Activated B cell treated with CpG ODN at 0.5 μM for 24 hours (primary cell): ENCODE measurements at regions not wholly inside any gene's neighbourhood (a gene's known extent, or its start where the extent isn't known, plus 50 kb on each side); places are given as distances from the start of the nearest gene placed in this dataset.
"Not testable (repeated sequence)": the region's sequence is repeated elsewhere in the genome, so short reads cannot be mapped to it uniquely, and the experiment has no call there.

ENCODE experiments used
- ATAC-seq: fragments of 200-7000 bp; cut with Tn5 transposase; one replicate; pipeline ENCODE4 v1.10.0; 2021; ENCODE audit warnings: low read depth, mild to moderate bottlenecking, moderate library complexity
- CTCF ChIA-PET: fragments of 350-600 bp; sonication (Branson Sonifier 250); formaldehyde crosslinking; loops from one replicate; lab custom pipeline; 2021; ENCODE audit warnings: antibody characterized with exemption; lab: Charles Lee
- POLR2A ChIA-PET: fragments of 350-600 bp; sonication (Branson Sonifier 250); formaldehyde crosslinking; loops from one replicate; lab custom pipeline; 2021; ENCODE audit warnings: antibody characterized with exemption; lab: Charles Lee
- DNase-seq: peaks from one replicate; pipeline ENCODE4 v3.0.0; 2022
- H3K27ac Mint-ChIP-seq: one replicate; pipeline ENCODE4 v1.8.0; 2020; ENCODE audit warnings: mixed read lengths
- H3K27me3 Mint-ChIP-seq: one replicate; pipeline ENCODE4 v1.8.0; 2021; ENCODE audit warnings: mixed read lengths
- H3K36me3 Mint-ChIP-seq: one replicate; pipeline ENCODE4 v1.8.0; 2021; ENCODE audit warnings: low read depth, mixed read lengths
- H3K4me1 Mint-ChIP-seq: one replicate; pipeline ENCODE4 v1.8.0; 2021; ENCODE audit warnings: mixed read lengths
- H3K4me3 Mint-ChIP-seq: one replicate; pipeline ENCODE4 v1.8.0; 2020; ENCODE audit warnings: mild to moderate bottlenecking, mixed read lengths
- H3K9me3 Mint-ChIP-seq: one replicate; pipeline ENCODE4 v1.8.0; 2020; ENCODE audit warnings: mixed read lengths
- intact Hi-C: fragments of 100-400 bp; cut with micrococcal nuclease; formaldehyde crosslinking; loops from one replicate; pipeline ENCODE4 v1.15.1; 2024
- TF ChIP-seq, protein P1 (sequence below): fragments of 200-600 bp; IDR thresholded peaks from one replicate; pipeline ENCODE4 v1.8.0; 2022; ENCODE audit warnings: antibody characterized with exemption, mild to moderate bottlenecking

DNA sequence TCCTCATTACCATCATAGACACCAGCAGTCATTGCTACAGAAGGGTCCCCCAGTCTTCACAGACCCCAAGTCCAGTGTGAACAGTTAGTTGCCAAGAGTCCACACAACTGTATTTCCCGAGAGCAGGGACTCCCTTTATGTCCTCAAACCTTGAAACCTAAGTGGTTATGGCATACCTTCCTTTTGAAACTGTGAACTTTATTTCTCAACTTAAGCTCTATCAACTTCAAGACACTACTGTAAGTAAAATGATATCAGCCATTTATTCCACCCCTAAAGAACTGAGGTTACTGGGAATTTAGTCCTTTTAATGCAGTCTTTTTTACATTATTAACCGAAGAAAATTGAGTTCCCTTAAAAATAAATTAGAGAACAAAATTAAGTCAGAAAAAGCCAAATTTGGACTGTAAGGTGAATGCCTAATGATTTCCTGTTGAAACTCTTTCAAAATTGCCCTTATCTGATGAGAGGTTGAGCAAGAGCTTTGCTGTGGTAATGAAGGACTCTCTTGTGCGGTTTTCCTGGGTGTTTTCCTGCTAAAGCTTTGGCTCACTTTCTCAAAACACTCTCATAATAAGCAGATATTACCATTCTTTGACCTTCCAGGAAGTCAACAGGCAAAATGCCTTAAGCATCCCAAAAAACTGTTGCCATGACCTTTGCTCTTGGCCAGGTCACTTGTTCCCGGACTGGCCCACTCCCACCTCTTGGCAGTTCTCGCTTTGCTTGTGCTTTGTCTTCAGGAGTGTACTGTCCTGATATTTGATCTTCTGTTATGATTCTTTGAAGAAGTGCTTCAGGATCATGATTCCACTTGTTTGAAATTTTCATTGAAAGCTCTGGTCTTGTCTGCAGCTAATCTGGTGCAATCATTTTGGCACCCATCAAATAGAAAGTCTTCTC, 765.4 kb upstream of the ANO3 start:
- Mint-ChIP-seq H3K27ac (no peak overlapping the region), H3K9me3 (no peaks in the 10 kb centered on the region), H3K27me3 (no peaks in the 10 kb centered on the region), H3K4me3 (no peak overlapping the region), H3K36me3 (no peaks in the 10 kb centered on the region), H3K4me1 (no peaks in the 10 kb centered on the region)
- intact Hi-C loops, result no loop called here
- CTCF ChIA-PET, result no interaction called here
- TF ChIP-seq, protein P1, sequence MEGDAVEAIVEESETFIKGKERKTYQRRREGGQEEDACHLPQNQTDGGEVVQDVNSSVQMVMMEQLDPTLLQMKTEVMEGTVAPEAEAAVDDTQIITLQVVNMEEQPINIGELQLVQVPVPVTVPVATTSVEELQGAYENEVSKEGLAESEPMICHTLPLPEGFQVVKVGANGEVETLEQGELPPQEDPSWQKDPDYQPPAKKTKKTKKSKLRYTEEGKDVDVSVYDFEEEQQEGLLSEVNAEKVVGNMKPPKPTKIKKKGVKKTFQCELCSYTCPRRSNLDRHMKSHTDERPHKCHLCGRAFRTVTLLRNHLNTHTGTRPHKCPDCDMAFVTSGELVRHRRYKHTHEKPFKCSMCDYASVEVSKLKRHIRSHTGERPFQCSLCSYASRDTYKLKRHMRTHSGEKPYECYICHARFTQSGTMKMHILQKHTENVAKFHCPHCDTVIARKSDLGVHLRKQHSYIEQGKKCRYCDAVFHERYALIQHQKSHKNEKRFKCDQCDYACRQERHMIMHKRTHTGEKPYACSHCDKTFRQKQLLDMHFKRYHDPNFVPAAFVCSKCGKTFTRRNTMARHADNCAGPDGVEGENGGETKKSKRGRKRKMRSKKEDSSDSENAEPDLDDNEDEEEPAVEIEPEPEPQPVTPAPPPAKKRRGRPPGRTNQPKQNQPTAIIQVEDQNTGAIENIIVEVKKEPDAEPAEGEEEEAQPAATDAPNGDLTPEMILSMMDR, result no peak
- POLR2A ChIA-PET, result no interaction called here
- no peak for DNase-seq
- no peak for ATAC-seq

DNA sequence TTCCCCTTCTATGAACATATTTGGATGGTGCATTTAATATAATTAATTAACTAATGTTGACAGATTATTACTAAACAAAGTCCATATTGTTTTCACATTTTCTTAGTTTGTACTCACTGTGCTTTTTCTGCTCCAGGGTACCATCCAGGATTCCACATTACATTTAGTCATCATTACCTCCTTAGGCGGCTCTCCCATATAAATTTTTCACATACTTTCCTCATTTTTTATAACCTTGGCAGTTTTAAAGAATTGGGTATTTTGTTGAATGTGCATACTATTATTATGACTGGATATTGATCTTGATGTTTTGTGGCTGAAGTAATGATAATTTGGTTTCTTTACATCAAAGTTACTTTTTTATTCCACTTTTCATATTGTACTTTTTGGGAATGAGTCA, 755.6 kb upstream of the ANO3 start:
- Mint-ChIP-seq H3K4me1 (no peaks in the 10 kb centered on the region), H3K27ac (no peak overlapping the region), H3K36me3 (no peaks in the 10 kb centered on the region), H3K27me3 (no peaks in the 10 kb centered on the region), H3K9me3 (peaks cover 2% of the 10 kb centered on the region), H3K4me3 (no peak overlapping the region)
- POLR2A ChIA-PET, result no interaction called here
- intact Hi-C loops, result no loop called here
- ATAC-seq, result no peak
- CTCF ChIA-PET, result no interaction called here
- TF ChIP-seq, protein P1, result no peak
- no peak for DNase-seq

GRCh38 chr11:25579554-25579953, 752.4 kb upstream of the ANO3 start:
- CTCF ChIA-PET, result not testable (repeated sequence)

GRCh38 chr11:25583596-25583995, 748.3 kb upstream of the ANO3 start:
- ChIA-PET CTCF (no interaction called here), POLR2A (no interaction called here)
- peaks cover 12% of the 10 kb centered on the region for H3K9me3 Mint-ChIP-seq
- ATAC-seq (no peak), DNase-seq (no peak)
- H3K36me3 Mint-ChIP-seq, result no peaks in the 10 kb centered on the region
- TF ChIP-seq, protein P1, result no peak
- H3K4me3 Mint-ChIP-seq, result no peak overlapping the region
- no peaks in the 10 kb centered on the region for H3K4me1 Mint-ChIP-seq
- H3K27me3 Mint-ChIP-seq, result no peaks in the 10 kb centered on the region
- intact Hi-C loops, result no loop called here
- no peak overlapping the region for H3K27ac Mint-ChIP-seq

More at GRCh38 chr11:25579554-25579953, 752.4 kb upstream of the ANO3 start:
- POLR2A ChIA-PET, H3K4me3 Mint-ChIP-seq, H3K27ac Mint-ChIP-seq, H3K27me3 Mint-ChIP-seq, H3K36me3 Mint-ChIP-seq, DNase-seq, H3K9me3 Mint-ChIP-seq, ATAC-seq, intact Hi-C loops, H3K4me1 Mint-ChIP-seq: not testable (repeated sequence)

DNA sequence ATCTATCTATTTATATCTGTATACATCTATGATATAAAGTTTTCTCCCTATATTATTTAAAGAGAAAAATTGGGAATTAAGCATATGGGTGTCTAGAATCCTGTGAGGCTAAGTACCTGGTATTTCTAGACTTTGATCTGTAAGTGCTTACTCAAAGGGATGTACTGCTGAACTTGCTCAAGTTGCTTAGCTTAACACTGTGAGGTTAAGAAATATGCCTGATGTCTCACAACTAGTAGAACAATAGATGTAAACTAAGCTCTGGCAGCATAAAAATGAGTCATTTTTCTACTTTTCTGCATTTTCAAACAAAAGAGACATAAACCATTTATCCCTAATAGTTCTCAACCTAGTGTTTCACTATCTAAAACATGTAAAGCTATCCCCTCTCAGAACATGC, 744.4 kb upstream of the ANO3 start:
- TF ChIP-seq, protein P1, result no peak
- Mint-ChIP-seq H3K9me3 (peaks cover 8% of the 10 kb centered on the region), H3K4me3 (no peak overlapping the region), H3K4me1 (no peaks in the 10 kb centered on the region), H3K27ac (no peak overlapping the region), H3K36me3 (no peaks in the 10 kb centered on the region), H3K27me3 (no peaks in the 10 kb centered on the region)
- intact Hi-C loops, result no loop called here
- ChIA-PET CTCF (no interaction called here), POLR2A (no interaction called here)
- ATAC-seq (no peak), DNase-seq (no peak)
